Osteoblast (primary cell): ENCODE measurements at regions not wholly inside any gene's neighbourhood (a gene's known extent, or its start where the extent isn't known, plus 50 kb on each side); places are given as distances from the start of the nearest gene placed in this dataset.

Experiments
- DNase-seq: peaks from one replicate; pipeline ENCODE4 v3.0.0; 2011; ENCODE audit warnings: low spot score, mixed read lengths; ENCODE audit not compliant: insufficient read length; ENCODE audit errors: missing footprints
- H2AFZ ChIP-seq: 2 replicates; pipeline ENCODE4 v1.6.0; 2011; ENCODE audit warnings: mild to moderate bottlenecking, low read length
- H3K27ac ChIP-seq: 2 replicates; pipeline ENCODE4 v1.5.1; 2011; ENCODE audit warnings: mild to moderate bottlenecking, low read depth, low read length, moderate library complexity
- H3K27me3 ChIP-seq: 2 replicates; pipeline ENCODE4 v1.6.0; 2012; ENCODE audit warnings: mild to moderate bottlenecking, control low read depth, inconsistent platforms, low read length, moderate library complexity; ENCODE audit not compliant: insufficient read depth
- H3K36me3 ChIP-seq: 2 replicates; pipeline ENCODE4 v1.5.1; 2011; ENCODE audit warnings: mild to moderate bottlenecking, low read length, control low read depth, moderate library complexity; ENCODE audit not compliant: insufficient read depth
- H3K4me1 ChIP-seq: 2 replicates; pipeline ENCODE4 v1.5.1; 2011; ENCODE audit warnings: mild to moderate bottlenecking, low read length, control low read depth, moderate library complexity; ENCODE audit not compliant: insufficient read depth
- H3K4me2 ChIP-seq: 2 replicates; pipeline ENCODE4 v1.6.0; 2011; ENCODE audit warnings: mild to moderate bottlenecking, low read length; ENCODE audit not compliant: insufficient read depth
- H3K4me3 ChIP-seq: fragments of 200-600 bp; sonication (generic); 3 replicates; pipeline ENCODE4 v1.5.1; 2012; ENCODE audit warnings: mild to moderate bottlenecking, low read length, inconsistent platforms; ENCODE audit not compliant: insufficient read depth
- H3K79me2 ChIP-seq: 2 replicates; pipeline ENCODE4 v1.6.0; 2012; ENCODE audit warnings: mild to moderate bottlenecking, low read length, control low read depth, inconsistent platforms; ENCODE audit not compliant: insufficient read depth
- H3K9me3 ChIP-seq: 2 replicates; pipeline ENCODE4 v1.5.1; 2011; ENCODE audit warnings: low read depth, low read length, control low read depth
- H4K20me1 ChIP-seq: 2 replicates; pipeline ENCODE4 v1.6.0; 2012; ENCODE audit warnings: mild to moderate bottlenecking, low read length, control low read depth; ENCODE audit not compliant: insufficient read depth
- TF ChIP-seq, protein P1 (sequence below): IDR thresholded peaks from 2 replicates; pipeline ENCODE4 v1.5.1; 2011; ENCODE audit warnings: mild to moderate bottlenecking, low read depth, low read length, moderate library complexity; ENCODE audit errors: extremely low read depth

DNA sequence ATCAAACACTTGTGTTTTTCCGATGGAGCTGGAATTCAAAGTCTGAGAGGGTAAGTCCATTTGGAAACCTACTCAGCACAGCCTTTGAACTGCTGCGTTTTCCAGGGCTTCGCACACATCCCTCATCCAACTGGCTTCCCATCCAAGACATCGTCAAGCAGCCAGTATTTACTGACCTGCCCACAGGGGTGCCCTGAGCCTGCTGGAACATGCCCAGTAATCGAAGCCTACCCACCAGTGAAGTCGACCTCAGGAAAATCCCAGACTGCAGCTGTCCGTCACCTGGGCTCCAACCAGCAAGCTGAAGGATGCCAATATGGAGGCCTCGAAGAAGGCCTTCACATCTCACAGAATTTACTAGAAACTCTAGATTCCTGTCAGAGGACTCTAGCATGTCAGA, 261.6 kb downstream of the PLPP3 start:
- H3K4me2 ChIP-seq = no peak overlapping the region
- no peak overlapping the region for H3K27ac ChIP-seq
- H3K36me3 ChIP-seq = no peaks in the 10 kb centered on the region
- no peak for DNase-seq
- peaks cover 3% of the 10 kb centered on the region for H3K9me3 ChIP-seq
- TF ChIP-seq, protein P1, sequence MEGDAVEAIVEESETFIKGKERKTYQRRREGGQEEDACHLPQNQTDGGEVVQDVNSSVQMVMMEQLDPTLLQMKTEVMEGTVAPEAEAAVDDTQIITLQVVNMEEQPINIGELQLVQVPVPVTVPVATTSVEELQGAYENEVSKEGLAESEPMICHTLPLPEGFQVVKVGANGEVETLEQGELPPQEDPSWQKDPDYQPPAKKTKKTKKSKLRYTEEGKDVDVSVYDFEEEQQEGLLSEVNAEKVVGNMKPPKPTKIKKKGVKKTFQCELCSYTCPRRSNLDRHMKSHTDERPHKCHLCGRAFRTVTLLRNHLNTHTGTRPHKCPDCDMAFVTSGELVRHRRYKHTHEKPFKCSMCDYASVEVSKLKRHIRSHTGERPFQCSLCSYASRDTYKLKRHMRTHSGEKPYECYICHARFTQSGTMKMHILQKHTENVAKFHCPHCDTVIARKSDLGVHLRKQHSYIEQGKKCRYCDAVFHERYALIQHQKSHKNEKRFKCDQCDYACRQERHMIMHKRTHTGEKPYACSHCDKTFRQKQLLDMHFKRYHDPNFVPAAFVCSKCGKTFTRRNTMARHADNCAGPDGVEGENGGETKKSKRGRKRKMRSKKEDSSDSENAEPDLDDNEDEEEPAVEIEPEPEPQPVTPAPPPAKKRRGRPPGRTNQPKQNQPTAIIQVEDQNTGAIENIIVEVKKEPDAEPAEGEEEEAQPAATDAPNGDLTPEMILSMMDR = no peak
- H3K4me1 ChIP-seq = no peaks in the 10 kb centered on the region
- H4K20me1 ChIP-seq = no peaks in the 10 kb centered on the region
- H3K4me3 ChIP-seq = no peak overlapping the region
- H3K79me2 ChIP-seq = no peaks in the 10 kb centered on the region
- no peaks in the 10 kb centered on the region for H3K27me3 ChIP-seq
- H2AFZ ChIP-seq = no peak overlapping the region

DNA sequence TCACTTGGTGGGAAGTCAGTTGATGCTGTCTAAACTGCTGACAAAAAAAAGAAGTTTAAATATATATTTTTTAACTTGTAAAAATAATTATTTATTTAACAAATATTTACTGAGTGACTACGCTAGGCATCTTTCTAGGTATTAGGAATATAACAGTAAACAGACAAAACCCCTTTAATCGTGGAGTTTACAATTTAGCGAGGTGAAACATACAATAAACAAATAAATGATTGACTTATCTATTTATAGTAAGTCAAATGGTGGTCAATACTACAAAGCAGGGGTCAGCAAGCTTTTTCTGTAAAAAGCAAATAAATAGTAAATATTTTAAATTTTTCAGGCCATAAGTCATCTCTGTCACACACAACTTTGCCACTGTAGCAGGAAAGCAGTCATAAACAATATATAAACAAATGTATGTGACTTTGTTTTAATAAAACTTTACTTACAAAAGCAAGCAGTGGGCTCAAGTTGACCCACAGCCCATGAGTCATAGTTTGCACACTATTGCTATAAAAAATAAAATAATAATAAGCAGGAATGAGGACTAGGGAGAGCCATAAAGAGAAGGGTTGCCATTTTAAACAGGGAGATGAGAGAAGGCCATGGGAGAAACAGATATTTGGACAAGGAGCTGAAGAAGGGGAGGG, 263.9 kb downstream of the PLPP3 start:
- TF ChIP-seq, protein P1 = no peak
- Histone ChIP-seq H3K4me2 (no peak overlapping the region), H3K79me2 (no peaks in the 10 kb centered on the region), H3K4me1 (no peaks in the 10 kb centered on the region), H2AFZ (no peak overlapping the region), H3K27me3 (no peaks in the 10 kb centered on the region), H3K4me3 (no peak overlapping the region), H4K20me1 (no peaks in the 10 kb centered on the region), H3K27ac (no peak overlapping the region), H3K9me3 (peaks cover 3% of the 10 kb centered on the region), H3K36me3 (no peaks in the 10 kb centered on the region)
- no peak for DNase-seq

DNA sequence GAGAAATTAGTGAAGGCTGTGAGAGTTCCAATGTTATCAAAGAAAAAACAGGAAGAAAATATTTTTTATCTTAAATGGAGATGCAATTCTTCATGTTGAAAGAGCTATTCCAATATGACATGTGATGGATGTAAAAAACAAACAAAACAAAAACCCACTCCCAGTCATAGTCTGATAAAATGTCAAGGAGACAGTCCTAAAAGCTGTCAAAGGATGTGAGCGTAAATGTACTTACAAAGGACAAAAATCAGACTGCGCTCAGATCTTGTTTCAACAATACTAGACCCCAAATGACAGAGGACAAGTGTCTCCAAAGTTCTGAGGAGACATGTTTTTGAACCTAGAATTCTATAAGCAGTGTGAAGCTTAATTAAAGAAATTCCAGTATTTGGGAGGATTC, 265.8 kb downstream of the PLPP3 start:
- DNase-seq = no peak
- Histone ChIP-seq H3K4me1 (no peaks in the 10 kb centered on the region), H4K20me1 (no peaks in the 10 kb centered on the region), H3K4me3 (no peak overlapping the region), H3K79me2 (no peaks in the 10 kb centered on the region), H3K27ac (no peak overlapping the region), H3K4me2 (no peak overlapping the region), H3K27me3 (no peaks in the 10 kb centered on the region), H3K9me3 (peaks cover 3% of the 10 kb centered on the region), H3K36me3 (no peaks in the 10 kb centered on the region), H2AFZ (no peak overlapping the region)
- TF ChIP-seq, protein P1 = no peak

DNA sequence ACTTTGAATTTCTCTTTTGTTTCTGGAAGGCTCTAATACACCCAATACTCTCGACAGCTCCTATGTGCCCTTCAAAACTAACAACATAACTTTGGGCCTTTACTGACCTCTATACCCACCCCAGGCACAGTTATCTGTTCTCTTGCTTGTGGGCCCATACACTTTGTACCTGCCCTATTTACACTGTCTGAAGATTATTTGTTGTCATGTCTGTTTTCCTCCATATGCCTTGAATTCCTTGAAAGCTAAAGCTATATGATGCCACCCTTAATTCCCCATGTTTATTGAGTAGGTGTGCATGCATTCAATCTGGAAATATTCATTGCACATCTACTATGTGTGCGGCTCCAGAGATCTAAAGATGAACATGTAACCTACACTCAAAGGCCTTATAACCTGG, 267.6 kb downstream of the PLPP3 start:
- H3K4me3 ChIP-seq = no peak overlapping the region
- no peaks in the 10 kb centered on the region for H4K20me1 ChIP-seq
- no peak overlapping the region for H3K4me2 ChIP-seq
- TF ChIP-seq, protein P1 = no peak
- no peaks in the 10 kb centered on the region for H3K4me1 ChIP-seq
- H3K36me3 ChIP-seq = no peaks in the 10 kb centered on the region
- H3K27me3 ChIP-seq = no peaks in the 10 kb centered on the region
- no peak for DNase-seq
- H2AFZ ChIP-seq = no peak overlapping the region
- H3K9me3 ChIP-seq = peaks cover 3% of the 10 kb centered on the region
- no peak overlapping the region for H3K27ac ChIP-seq
- no peaks in the 10 kb centered on the region for H3K79me2 ChIP-seq
